Nephron (organoid): ENCODE measurements at regions not wholly inside any gene's neighbourhood (a gene's known extent, or its start where the extent isn't known, plus 50 kb on each side); places are given as distances from the start of the nearest gene placed in this dataset.

Experiments used
- H3K27ac Mint-ChIP-seq, 3 experiments: 2 replicates each; pipeline ENCODE4 v1.8.0; 2020; ENCODE audit warnings: mixed read lengths in 3 of 3, mild to moderate bottlenecking in 2 of 3, moderate library complexity in 1 of 3
- H3K27me3 Mint-ChIP-seq: 2 replicates; pipeline ENCODE4 v1.8.0; 2021; ENCODE audit warnings: low read depth, mild to moderate bottlenecking, moderate library complexity, mixed read lengths
- H3K36me3 Mint-ChIP-seq: 2 replicates; pipeline ENCODE4 v1.8.0; 2020; ENCODE audit warnings: low read depth, mixed read lengths
- H3K4me1 Mint-ChIP-seq: 2 replicates; pipeline ENCODE4 v1.8.0; 2020; ENCODE audit warnings: mixed read lengths
- H3K4me3 Mint-ChIP-seq, 3 experiments: 2 replicates each; pipeline ENCODE4 v1.8.0; 2020; ENCODE audit warnings: mild to moderate bottlenecking in 3 of 3, mixed read lengths in 3 of 3, moderate library complexity in 2 of 3
- H3K9me3 Mint-ChIP-seq: 2 replicates; pipeline ENCODE4 v1.8.0; 2020; ENCODE audit warnings: mixed read lengths
- TF ChIP-seq, protein P1 (sequence below), 3 experiments: fragments of 200-600 bp; sonication (generic); IDR thresholded peaks; one replicate each; pipeline ENCODE4 v1.5.0; 2021; ENCODE audit warnings: antibody characterized with exemption in 3 of 3; ENCODE audit not compliant: unreplicated experiment in 3 of 3

DNA sequence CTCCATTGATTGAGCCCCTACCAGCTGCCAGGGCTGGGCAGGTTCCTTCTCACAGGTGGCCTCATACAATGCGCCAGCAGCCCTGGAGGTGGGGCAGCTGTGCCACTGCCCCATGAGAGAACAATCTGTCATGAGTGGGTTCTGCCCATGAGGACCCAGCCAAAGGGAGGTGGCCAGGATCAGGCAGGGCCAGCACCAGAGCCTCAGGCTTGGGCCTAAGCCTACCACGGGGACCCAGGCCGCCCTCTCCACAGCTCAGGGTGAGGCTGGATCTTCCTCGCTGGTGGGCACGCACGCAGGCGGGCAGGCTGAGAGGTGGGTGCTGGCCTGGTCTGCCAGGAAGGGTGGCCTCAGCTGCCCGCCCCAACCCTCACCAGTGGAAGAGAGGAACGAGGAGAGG lies 110.7 kb downstream of the KIF26A start:
- H3K4me1 Mint-ChIP-seq: peaks cover 8% of the 10 kb centered on the region
- peaks cover 3% of the 10 kb centered on the region for H3K27me3 Mint-ChIP-seq
- TF ChIP-seq, protein P1, sequence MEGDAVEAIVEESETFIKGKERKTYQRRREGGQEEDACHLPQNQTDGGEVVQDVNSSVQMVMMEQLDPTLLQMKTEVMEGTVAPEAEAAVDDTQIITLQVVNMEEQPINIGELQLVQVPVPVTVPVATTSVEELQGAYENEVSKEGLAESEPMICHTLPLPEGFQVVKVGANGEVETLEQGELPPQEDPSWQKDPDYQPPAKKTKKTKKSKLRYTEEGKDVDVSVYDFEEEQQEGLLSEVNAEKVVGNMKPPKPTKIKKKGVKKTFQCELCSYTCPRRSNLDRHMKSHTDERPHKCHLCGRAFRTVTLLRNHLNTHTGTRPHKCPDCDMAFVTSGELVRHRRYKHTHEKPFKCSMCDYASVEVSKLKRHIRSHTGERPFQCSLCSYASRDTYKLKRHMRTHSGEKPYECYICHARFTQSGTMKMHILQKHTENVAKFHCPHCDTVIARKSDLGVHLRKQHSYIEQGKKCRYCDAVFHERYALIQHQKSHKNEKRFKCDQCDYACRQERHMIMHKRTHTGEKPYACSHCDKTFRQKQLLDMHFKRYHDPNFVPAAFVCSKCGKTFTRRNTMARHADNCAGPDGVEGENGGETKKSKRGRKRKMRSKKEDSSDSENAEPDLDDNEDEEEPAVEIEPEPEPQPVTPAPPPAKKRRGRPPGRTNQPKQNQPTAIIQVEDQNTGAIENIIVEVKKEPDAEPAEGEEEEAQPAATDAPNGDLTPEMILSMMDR (IDR thresholded peaks at IDR 0.05; ENCODE audit: unreplicated experiment in 3 of 3): no peak
- H3K4me3 Mint-ChIP-seq: no peak overlapping the region
- H3K36me3 Mint-ChIP-seq: no peaks in the 10 kb centered on the region
- no peaks in the 10 kb centered on the region for H3K9me3 Mint-ChIP-seq
- no peak overlapping the region for H3K27ac Mint-ChIP-seq

DNA sequence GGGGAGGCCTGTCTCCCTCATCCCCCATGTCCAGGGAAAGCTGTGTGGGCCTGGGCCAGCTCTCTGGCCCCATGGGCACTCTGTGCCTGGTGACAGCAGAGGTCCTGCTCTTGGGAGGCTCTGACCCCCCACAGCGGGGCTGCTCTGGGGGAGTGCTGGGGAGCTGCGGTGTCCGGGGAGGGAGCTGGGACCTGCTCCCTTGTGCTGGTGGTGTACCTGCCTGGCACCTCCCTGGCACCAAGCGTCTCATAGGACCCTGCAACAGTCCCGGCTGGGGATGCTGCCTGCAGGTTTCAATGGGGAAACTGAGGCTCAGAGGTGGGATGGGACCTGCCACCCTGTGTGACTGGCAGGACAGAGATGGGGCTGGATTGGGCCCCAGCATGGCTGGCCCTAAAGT lies 111.3 kb downstream of the KIF26A start:
- Mint-ChIP-seq H3K4me3 (no peak overlapping the region), H3K4me1 (peaks cover 11% of the 10 kb centered on the region), H3K27ac (no peak overlapping the region), H3K9me3 (no peaks in the 10 kb centered on the region), H3K27me3 (peaks cover 8% of the 10 kb centered on the region), H3K36me3 (no peaks in the 10 kb centered on the region)
- TF ChIP-seq, protein P1 (IDR thresholded peaks at IDR 0.05; ENCODE audit: unreplicated experiment in 3 of 3): no peak

DNA sequence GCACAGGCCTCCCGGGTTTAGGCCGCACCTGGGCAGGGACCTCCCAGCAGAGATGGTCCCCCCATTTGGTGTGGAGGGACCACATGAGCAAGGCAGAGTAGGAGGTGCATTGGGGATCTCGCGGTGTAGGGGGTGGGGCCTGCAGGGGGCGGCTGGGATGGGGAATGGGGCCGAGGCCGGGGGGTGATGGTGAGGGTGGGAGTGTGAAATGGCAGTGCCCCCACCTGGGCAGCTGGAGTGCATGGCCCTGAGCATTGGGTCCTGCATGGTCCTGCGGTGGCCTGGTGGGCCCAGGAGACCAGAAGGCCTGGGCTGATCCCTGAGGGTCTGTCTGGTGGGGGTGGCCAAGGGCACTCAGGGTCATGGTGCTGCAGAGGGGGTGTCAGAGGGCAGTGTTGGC lies 111.8 kb downstream of the KIF26A start:
- TF ChIP-seq, protein P1 (IDR thresholded peaks at IDR 0.05; ENCODE audit: unreplicated experiment in 3 of 3): no peak
- no peak overlapping the region for H3K27ac Mint-ChIP-seq
- H3K4me3 Mint-ChIP-seq: no peak overlapping the region
- H3K4me1 Mint-ChIP-seq: peaks cover 15% of the 10 kb centered on the region
- no peaks in the 10 kb centered on the region for H3K36me3 Mint-ChIP-seq
- H3K9me3 Mint-ChIP-seq: no peaks in the 10 kb centered on the region
- H3K27me3 Mint-ChIP-seq: peaks cover 8% of the 10 kb centered on the region

DNA sequence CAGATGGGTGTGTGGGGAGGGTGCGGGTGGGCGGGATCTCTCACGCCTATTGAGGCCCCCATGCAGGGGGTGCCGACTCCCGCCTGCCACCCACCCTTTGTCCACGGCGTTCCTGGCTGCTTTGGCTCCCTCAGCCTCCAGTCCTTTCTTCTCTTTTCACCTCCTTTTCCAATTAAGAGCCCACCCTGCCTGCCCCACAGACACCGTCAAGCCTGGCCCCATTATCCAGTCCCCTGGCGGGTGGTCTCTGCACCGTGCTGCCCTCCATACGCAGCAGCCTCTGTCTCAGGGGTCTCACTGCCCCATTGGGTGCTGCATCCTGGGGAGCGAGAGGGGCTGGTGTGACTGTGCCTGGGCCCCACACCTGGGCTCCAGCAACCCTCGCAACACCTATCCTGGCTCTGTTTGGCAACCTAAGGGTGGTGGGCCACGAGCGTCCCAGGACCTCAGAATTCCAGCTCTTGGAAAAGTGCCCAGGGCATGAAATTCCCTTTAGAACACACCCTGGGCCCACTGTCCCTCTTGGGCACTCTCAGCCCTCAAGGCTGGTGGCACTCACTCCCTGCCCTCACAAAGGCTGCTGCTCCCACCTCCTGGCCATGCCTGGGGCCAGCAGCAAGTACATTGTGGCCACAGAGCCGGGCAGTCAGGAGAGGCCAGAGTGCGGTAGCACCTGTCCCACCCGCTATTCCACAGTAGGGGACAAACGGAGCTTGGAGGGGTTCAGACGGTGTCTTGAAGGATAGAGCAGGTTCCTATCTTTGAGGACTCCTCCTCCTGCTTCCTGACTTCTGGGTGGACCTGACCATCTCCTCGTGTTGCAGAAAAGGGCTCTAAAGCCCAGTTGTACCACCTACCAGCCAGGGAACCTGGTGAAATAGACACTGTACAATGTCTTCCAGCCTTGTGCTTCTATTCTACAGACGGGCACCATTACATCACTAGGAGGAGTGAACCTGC lies 114.1 kb downstream of the KIF26A start:
- peak overlapping the region in 1 of 3 experiments; percentile 21 for H3K4me3 Mint-ChIP-seq
- TF ChIP-seq, protein P1 (IDR thresholded peaks at IDR 0.05; ENCODE audit: unreplicated experiment in 3 of 3): no peak
- no peaks in the 10 kb centered on the region for H3K36me3 Mint-ChIP-seq
- peaks cover 25% of the 10 kb centered on the region for H3K4me1 Mint-ChIP-seq
- H3K27me3 Mint-ChIP-seq: peaks cover 8% of the 10 kb centered on the region
- H3K27ac Mint-ChIP-seq: no peak overlapping the region
- peaks cover 7% of the 10 kb centered on the region for H3K9me3 Mint-ChIP-seq

DNA sequence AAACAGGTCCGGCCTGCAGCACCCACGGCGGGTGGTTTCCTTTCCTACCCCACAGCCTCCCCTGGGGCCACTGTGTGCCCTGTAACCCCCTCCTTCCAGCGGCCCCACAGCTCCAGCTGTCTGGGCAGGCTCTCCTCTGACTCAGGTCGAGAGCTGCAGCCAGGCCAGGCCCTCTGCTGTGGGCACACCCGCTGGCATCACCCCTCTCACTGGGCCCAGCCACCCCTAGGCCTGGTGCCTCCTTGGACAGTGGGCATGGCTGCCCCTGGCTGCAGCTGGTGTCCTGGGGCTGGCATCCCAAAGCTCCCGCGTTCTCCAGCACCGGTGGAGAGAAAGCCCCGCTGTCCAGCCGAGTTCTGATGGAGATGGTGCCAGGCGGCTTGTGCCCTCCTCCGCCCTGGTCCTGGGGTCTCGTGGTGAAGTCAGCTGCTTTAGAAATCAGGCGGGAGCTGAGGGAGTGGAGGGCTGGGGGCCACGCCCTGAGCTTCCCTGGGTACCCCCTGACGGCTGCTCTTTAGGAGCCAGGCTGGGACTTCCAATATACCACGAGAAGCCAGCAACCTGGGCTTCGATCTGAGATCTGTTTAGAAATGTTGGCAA lies 114.9 kb downstream of the KIF26A start:
- peaks cover 25% of the 10 kb centered on the region for H3K4me1 Mint-ChIP-seq
- no peak overlapping the region for H3K4me3 Mint-ChIP-seq
- H3K9me3 Mint-ChIP-seq: peaks cover 13% of the 10 kb centered on the region
- peaks cover 8% of the 10 kb centered on the region for H3K27me3 Mint-ChIP-seq
- TF ChIP-seq, protein P1 (IDR thresholded peaks at IDR 0.05; ENCODE audit: unreplicated experiment in 3 of 3): no peak
- H3K36me3 Mint-ChIP-seq: no peaks in the 10 kb centered on the region
- H3K27ac Mint-ChIP-seq: no peak overlapping the region
